AG08396 (cell line): ENCODE measurements at regions not wholly inside any gene's neighbourhood (a gene's known extent, or its start where the extent isn't known, plus 50 kb on each side); places are given as distances from the start of the nearest gene placed in this dataset.

Experiments used
- DNase-seq: peaks from one replicate; pipeline ENCODE4 v3.0.0; 2012; ENCODE audit warnings: low spot score, mixed read lengths

- no peak for DNase-seq
Observed at GRCh38 chr2:7896940-7897487, 784.8 kb upstream of the ID2 start.

DNA sequence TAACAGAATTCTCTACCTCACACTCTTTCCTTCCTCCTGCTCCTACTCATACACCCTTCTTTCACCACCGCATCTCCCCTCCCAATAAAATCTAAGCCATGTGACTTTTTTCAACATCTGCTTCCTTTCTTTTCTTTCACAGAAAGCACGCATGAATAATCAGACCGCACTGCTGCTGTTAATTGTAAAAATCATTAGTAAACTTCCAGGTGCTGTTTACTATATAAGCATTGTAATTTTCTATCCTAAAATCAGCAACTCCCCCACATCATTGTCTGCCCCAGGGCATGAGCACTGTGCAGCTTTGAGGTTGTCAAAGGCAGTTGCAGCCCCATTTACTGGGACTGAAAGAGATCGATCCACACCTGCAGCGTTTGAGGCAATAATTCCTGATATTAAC lies 782.6 kb upstream of the ID2 start:
- no peak for DNase-seq

DNA sequence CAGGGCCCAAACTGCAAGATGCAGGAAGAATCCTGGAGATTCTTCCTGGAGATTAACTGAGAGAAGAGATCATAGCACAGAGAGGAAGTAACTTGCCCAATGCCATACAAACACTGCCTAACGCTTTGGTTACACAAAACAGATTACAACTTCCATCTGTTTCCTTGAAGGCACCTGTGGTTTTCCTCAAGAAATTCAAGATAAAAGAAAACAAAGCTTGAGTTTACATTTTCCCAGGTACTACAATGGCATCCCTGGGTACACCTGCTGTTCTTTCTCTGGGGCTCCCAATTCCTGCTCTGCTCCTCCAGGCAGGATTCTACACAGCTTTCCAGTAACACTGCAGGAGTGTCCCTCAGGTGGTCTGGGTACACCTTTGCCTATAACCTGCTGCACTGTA lies 781.9 kb upstream of the ID2 start:
- DNase-seq = no peak

GRCh38 chr2:7900593-7900992 lies 781.3 kb upstream of the ID2 start:
- DNase-seq = no peak

- DNase-seq = no peak
Observed at GRCh38 chr2:7902251-7902765, 779.5 kb upstream of the ID2 start.

GRCh38 chr2:7904319-7904718 lies 777.5 kb upstream of the ID2 start:
- no peak for DNase-seq

- DNase-seq = no peak
Observed at GRCh38 chr2:7905756-7906155, 776.1 kb upstream of the ID2 start.

DNA sequence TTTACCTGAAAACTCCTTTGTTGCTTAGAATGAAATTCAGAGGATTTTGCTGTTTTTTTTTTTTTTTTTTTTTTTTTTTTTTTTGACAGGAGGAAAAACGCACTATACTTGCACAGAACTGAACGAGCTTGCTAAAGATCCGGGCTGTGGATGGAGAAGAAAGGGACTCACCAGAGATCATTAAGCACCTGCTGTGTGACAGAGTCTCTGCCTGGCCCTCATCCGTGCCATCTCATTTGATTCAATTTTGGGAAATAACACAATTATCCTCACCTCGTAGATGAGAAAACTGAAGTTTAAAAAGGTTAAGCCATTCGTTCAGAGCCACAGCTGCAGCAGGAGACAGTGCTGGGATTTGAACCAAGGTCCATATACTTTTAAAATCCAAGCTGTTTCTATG lies 775.4 kb upstream of the ID2 start:
- DNase-seq = no peak

- no peak for DNase-seq
Observed at GRCh38 chr2:7907041-7907440, 774.8 kb upstream of the ID2 start.

- no peak for DNase-seq
Observed at GRCh38 chr2:7910752-7911151, 771.1 kb upstream of the ID2 start.

DNA sequence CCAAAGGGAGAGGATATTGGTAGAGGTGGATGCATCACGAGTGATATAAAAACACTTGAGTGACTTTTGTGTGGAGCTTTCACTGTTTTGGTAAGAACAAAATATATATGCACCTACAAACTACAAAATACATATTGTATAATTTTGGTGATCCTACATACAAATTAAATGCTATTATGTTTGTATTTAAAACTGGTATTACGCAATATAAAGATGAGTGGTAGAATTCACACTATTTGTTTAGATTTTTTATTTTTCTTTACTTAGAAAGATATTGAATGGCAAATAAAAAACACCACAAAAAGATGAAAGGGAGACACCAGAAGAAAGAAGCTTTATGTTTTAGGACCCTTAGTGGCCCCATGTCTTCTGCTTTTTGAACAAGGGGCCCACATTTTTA lies 770.7 kb upstream of the ID2 start:
- no peak for DNase-seq

- no peak for DNase-seq
Observed at GRCh38 chr2:7913974-7914373, 767.9 kb upstream of the ID2 start.

DNA sequence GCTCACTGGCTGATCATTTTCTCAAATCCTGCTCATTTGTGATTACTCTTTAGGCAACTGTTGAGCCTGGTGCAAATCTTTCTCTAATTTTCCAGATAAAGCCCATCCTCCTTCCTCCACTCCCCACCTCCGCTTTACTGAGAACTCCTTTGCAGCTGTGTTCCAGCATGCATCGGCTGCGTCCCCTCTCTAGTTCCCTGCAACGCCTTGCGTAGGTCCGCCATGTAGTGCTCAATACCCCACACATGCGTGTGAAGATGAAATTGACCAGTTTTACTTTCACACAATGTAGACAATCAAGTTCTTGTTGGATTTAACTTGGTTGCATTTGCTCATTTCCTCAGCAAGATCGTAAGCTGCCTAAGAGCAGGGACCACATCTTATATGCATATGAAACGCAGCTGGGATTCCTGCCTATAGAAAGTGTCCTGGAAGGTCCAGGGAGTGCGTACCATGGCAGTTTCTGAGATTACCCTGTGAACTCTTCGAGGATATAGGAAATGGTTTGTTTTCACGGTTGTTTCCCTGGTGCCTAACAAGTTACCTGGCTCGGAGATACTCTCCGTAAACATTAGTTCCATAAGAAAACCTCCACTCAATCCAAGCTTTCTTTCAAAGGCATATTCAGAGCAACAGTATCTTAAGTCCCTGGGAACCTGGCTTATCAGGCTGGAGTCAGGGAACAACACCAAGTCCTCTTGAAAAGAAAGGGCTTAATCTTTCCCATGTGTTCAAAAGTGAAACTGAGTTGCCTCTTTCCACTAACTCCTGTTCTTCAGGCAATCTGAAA lies 766.4 kb upstream of the ID2 start:
- DNase-seq = peak; percentile 17

DNA sequence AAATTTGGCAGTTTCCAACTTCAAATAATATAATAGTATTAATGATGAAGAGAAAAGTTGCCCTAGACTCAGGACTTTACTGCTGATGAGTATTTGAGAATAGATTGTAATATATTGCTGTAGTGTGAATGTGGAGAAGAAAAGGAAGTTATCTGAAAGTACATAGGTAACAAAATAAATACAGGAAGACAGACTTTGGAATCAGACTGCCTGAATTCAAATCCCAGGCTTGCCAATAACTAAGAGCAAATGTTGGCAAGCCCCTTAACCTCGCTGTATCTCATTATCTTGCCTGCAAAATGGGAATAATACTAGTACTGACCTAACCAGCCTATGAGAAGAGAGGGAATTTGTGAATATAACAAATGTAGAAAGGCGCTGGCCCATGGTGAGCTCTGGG lies 765.2 kb upstream of the ID2 start:
- no peak for DNase-seq

DNA sequence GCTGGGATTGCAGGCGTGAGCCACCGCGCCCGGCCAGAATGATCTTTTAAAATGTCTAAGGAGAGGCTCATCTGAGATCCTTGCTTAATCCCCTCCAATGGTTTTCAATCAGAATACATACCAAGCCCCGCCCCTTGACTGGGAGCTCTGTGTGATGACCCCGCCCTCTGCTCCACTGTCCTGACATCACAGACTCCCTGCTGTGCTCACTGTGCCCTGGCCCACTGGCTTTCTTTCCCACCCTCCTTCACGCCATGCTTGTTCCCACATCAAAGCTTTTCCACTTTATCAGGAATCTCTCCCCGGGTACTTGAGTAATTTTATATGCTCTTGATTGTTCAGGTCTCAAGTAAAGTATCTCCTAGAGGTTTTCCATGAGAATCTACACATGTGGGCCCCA lies 762.3 kb upstream of the ID2 start:
- no peak for DNase-seq

GRCh38 chr2:7924023-7924762 lies 757.7 kb upstream of the ID2 start:
- no peak for DNase-seq

DNA sequence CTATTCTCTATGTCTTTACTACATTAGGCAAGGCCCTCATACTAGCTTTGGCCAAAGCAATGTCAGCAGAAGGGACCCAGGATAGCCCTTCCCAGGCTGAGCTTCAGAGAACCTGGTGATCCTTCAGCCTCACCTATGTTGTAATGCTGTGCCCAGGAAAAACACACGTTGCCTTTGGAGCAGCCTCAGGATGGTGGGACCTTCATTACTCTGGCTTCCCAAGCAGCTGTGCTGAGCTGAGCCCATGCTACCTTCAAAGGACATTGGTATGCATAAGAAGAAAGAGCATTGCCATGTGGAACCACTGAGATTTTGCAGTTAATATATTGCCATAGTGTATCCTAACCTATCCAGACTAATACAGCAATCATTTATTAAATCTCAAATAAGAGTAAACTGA lies 756.4 kb upstream of the ID2 start:
- no peak for DNase-seq

- no peak for DNase-seq
Observed at GRCh38 chr2:7927691-7928090, 754.2 kb upstream of the ID2 start.

- DNase-seq = no peak
Observed at GRCh38 chr2:7929281-7929680, 752.6 kb upstream of the ID2 start.

DNA sequence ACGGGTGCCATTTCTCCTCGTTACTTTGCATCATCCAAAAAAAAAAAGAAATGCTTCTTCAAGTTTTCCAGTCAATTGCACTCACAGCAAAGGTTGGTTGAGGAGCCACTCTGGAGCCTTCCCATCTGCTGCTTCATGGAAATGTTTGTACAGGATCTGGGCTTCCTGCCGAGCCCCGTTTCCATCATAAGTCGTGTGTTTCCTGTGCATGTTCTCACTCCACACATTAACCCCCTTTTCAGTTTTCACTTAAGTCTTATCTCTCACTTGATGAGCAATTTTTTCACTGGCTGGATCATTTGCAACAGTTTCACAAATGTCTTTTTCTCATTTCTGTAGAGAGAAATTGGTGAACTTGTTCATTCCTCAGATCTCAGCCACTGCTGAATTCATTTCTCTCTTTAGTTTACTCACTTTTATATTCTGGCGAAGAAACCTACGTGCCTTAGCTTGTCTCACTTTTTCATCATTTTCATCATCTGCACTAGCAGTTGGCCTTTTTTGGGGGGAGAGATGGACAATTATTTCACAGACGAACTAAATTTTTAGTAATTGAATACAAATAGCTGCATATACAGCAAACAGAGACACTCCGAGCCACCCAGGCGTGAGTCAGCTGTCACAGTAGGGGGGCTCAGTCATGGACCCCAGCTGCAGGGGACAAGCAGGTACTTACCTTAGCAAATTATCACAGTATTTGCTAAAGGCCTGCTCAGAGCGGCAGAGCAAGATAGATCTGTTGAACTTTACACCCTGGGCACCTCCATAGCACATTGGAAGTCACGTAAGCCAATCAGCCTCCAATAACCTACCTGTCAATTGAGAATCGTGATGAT lies 750.8 kb upstream of the ID2 start:
- no peak for DNase-seq

DNA sequence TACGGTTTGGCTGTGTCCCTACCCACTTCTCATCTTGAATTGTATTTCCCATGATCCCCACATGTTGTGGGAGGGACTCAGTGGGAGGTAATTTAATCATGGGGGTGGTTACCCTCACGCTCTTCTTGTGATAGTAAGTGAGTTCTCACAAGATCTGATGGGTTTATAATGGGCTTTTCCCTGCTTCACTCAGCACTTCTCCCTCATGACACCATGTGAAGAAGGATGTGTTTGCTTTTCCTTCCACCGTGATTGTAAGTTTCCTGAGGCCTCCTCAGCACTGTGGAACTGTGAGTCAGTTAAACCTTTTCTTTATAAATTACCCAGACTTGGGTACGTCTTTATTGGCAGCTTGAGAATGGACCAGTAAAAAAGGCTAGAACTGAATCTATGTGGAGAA lies 750.0 kb upstream of the ID2 start:
- DNase-seq = no peak

- no peak for DNase-seq
Observed at GRCh38 chr2:7933672-7934071, 748.2 kb upstream of the ID2 start.
